ENCODE measurements at regions not wholly inside any gene's neighbourhood (a gene's known extent, or its start where the extent isn't known, plus 50 kb on each side); places are given as distances from the start of the nearest gene placed in this dataset.

GRCh38 chr18:67612281-67612680 lies 95.8 kb upstream of the DSEL start:
- TF ChIP-seq, protein P1, sequence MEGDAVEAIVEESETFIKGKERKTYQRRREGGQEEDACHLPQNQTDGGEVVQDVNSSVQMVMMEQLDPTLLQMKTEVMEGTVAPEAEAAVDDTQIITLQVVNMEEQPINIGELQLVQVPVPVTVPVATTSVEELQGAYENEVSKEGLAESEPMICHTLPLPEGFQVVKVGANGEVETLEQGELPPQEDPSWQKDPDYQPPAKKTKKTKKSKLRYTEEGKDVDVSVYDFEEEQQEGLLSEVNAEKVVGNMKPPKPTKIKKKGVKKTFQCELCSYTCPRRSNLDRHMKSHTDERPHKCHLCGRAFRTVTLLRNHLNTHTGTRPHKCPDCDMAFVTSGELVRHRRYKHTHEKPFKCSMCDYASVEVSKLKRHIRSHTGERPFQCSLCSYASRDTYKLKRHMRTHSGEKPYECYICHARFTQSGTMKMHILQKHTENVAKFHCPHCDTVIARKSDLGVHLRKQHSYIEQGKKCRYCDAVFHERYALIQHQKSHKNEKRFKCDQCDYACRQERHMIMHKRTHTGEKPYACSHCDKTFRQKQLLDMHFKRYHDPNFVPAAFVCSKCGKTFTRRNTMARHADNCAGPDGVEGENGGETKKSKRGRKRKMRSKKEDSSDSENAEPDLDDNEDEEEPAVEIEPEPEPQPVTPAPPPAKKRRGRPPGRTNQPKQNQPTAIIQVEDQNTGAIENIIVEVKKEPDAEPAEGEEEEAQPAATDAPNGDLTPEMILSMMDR (IDR thresholded peaks at IDR 0.05; ENCODE audit: low read depth, low read length, missing input control), result no peak
- TF ChIP-seq FOXA1 (IDR thresholded peaks at IDR 0.05) (no peak), YY1 (IDR thresholded peaks at IDR 0.05) (no peak), SP1 (IDR thresholded peaks at IDR 0.05) (no peak), ZBTB33 (IDR thresholded peaks at IDR 0.05) (no peak), ATF3 (IDR thresholded peaks at IDR 0.05) (no peak), JUND (IDR thresholded peaks at IDR 0.05) (no peak), RAD21 (IDR thresholded peaks at IDR 0.05) (no peak), NR2F2 (IDR thresholded peaks at IDR 0.05) (no peak)
- TF ChIP-seq, protein P2, sequence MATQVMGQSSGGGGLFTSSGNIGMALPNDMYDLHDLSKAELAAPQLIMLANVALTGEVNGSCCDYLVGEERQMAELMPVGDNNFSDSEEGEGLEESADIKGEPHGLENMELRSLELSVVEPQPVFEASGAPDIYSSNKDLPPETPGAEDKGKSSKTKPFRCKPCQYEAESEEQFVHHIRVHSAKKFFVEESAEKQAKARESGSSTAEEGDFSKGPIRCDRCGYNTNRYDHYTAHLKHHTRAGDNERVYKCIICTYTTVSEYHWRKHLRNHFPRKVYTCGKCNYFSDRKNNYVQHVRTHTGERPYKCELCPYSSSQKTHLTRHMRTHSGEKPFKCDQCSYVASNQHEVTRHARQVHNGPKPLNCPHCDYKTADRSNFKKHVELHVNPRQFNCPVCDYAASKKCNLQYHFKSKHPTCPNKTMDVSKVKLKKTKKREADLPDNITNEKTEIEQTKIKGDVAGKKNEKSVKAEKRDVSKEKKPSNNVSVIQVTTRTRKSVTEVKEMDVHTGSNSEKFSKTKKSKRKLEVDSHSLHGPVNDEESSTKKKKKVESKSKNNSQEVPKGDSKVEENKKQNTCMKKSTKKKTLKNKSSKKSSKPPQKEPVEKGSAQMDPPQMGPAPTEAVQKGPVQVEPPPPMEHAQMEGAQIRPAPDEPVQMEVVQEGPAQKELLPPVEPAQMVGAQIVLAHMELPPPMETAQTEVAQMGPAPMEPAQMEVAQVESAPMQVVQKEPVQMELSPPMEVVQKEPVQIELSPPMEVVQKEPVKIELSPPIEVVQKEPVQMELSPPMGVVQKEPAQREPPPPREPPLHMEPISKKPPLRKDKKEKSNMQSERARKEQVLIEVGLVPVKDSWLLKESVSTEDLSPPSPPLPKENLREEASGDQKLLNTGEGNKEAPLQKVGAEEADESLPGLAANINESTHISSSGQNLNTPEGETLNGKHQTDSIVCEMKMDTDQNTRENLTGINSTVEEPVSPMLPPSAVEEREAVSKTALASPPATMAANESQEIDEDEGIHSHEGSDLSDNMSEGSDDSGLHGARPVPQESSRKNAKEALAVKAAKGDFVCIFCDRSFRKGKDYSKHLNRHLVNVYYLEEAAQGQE (IDR thresholded peaks at IDR 0.05), result no peak
- TF ChIP-seq, protein P3, sequence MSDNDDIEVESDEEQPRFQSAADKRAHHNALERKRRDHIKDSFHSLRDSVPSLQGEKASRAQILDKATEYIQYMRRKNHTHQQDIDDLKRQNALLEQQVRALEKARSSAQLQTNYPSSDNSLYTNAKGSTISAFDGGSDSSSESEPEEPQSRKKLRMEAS (IDR thresholded peaks at IDR 0.05), result no peak

Measured in liver (tissue), 3 donors.